Spleen (tissue), 3 donors: ENCODE measurements at regions not wholly inside any gene's neighbourhood (a gene's known extent, or its start where the extent isn't known, plus 50 kb on each side); places are given as distances from the start of the nearest gene placed in this dataset.

ENCODE experiments used
- POLR2A ChIP-seq, 3 donors: fragments of 450-650 bp; IDR thresholded peaks; one replicate each; pipeline ENCODE4 v1.5.1; 2017; ENCODE audit warnings: antibody characterized with exemption in 3 of 3, mild to moderate bottlenecking in 1 of 3
- POLR2AphosphoS5 ChIP-seq, 3 donors: sonication (generic); formaldehyde crosslinking; IDR thresholded peaks; one replicate each; pipeline ENCODE4 v1.5.1; 2017; ENCODE audit warnings: antibody characterized with exemption in 3 of 3

DNA sequence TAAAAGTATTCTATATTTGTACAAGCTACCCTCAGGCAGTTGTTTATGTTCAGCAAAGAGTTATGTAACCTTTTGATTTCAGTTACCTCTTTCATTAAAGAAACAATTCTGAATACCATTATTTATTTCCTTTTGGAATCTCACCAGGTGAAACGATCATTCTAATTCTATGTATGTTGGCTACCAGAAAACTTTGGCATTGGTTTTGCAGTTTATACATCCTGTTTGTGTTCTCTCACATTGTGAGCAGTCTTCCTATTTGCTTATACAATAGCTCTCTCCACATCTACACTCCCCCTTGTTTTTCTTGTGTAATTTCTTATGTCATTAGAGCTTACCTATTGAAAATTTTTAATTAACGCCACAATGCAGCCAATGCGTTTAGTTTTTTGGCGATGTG, 276.0 kb upstream of the MPDZ start:
- TF ChIP-seq POLR2A (IDR thresholded peaks at IDR 0.05) (no peak), POLR2AphosphoS5 (IDR thresholded peaks at IDR 0.05) (no peak)
